ENCODE measurements at regions not wholly inside any gene's neighbourhood (a gene's known extent, or its start where the extent isn't known, plus 50 kb on each side); places are given as distances from the start of the nearest gene placed in this dataset.

DNA sequence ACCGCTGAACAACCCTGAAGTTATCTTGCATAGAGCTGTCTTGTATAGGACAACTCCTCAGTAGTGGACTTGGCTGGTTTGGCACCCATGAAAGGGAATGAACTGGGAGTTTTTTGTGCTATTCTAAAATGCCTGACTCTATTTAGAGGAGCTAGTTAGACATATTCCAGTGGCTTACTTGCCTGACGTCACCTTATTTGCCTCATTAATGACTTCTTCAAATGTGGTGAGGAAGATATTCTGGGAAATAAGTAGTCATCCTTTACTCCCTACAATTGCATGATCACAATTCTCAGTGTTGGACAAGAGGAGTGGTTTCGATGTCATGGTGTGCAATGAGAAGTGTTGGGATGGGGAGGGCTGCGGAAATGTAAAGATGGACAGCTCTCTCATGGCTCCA is 509.2 kb upstream of the MDFIC2 start:
- Mint-ChIP-seq H3K27ac (no peak overlapping the region), H3K27me3 (ENCODE audit: low read depth in 3 of 3) (no peaks in the 10 kb centered on the region), H3K4me3 (no peak overlapping the region), H3K36me3 (no peaks in the 10 kb centered on the region), H3K4me1 (no peaks in the 10 kb centered on the region), H3K9me3 (peaks cover 0 to 7% (median 3%) of the 10 kb centered on the region in 7 donors)
- H3K4me3 ChIP-seq (replicated peaks in 1 of 3; ENCODE audit: low read depth in 2 of 3, low read length in 3 of 3) = no peak overlapping the region
- peaks cover 0 to 6% of the 10 kb centered on the region in 2 donors for H3K9me3 ChIP-seq (replicated peaks in 1 of 2; ENCODE audit: control insufficient read depth in 1 of 2, insufficient read depth in 1 of 2, low read length in 2 of 2)
- H2AFZ ChIP-seq (ENCODE audit: insufficient read depth, low read depth, low read length, poor library complexity, severe bottlenecking) = no peak overlapping the region
- H3K9ac ChIP-seq (ENCODE audit: insufficient read depth, low read length, poor library complexity, severe bottlenecking) = no peak overlapping the region
- no peak for DNase-seq
- no peaks in the 10 kb centered on the region for H3K36me3 ChIP-seq (replicated peaks in 1 of 2; ENCODE audit: control insufficient read depth in 1 of 2, insufficient read depth in 2 of 2, low read length in 2 of 2)
- no peaks in the 10 kb centered on the region for H4K20me1 ChIP-seq (ENCODE audit: insufficient read depth, low read length)
- H3K4me2 ChIP-seq (replicated peaks; ENCODE audit: extremely low read depth, low read length, poor library complexity, severe bottlenecking) = no peak overlapping the region
- H3K79me2 ChIP-seq (ENCODE audit: insufficient read depth, low read length) = no peaks in the 10 kb centered on the region
- WGBS (ENCODE audit: insufficient coverage) = 83% methylated on average over 1 of the region's 4 CpGs
- no peaks in the 10 kb centered on the region for H3K27me3 ChIP-seq (ENCODE audit: control insufficient read depth in 2 of 2, insufficient read depth in 2 of 2, low read length in 2 of 2)
- TF ChIP-seq, protein P1, sequence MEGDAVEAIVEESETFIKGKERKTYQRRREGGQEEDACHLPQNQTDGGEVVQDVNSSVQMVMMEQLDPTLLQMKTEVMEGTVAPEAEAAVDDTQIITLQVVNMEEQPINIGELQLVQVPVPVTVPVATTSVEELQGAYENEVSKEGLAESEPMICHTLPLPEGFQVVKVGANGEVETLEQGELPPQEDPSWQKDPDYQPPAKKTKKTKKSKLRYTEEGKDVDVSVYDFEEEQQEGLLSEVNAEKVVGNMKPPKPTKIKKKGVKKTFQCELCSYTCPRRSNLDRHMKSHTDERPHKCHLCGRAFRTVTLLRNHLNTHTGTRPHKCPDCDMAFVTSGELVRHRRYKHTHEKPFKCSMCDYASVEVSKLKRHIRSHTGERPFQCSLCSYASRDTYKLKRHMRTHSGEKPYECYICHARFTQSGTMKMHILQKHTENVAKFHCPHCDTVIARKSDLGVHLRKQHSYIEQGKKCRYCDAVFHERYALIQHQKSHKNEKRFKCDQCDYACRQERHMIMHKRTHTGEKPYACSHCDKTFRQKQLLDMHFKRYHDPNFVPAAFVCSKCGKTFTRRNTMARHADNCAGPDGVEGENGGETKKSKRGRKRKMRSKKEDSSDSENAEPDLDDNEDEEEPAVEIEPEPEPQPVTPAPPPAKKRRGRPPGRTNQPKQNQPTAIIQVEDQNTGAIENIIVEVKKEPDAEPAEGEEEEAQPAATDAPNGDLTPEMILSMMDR (IDR thresholded peaks at IDR 0.05) = no peak
- intact Hi-C loops (cut with micrococcal nuclease) = no loop called here
- no peak overlapping the region for H3K27ac ChIP-seq (ENCODE audit: low read depth in 1 of 2, low read length in 2 of 2)
- H3K4me1 ChIP-seq (ENCODE audit: control insufficient read depth in 1 of 2, insufficient read depth in 2 of 2, low read length in 2 of 2) = no peaks in the 10 kb centered on the region

DNA sequence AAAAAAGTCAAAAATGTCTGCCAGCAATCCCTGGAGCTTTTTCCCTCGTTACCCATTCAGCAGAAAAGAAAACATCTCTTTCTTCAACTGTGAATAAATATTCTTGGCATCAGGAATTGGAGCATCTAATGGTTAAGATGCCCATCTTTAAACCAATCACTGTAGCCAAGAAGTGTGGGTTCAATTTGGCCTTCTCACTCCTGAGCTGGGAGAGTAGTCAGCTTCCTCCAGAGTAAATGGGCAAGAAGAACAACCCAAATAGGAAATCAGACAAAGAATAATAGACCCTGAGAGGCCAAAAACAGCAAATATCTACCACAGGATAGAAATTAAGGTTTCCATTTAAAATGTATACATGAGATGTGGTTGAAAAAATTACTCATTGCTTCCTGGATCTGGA is 508.0 kb upstream of the MDFIC2 start:
- no peak overlapping the region for H3K4me3 ChIP-seq (replicated peaks in 1 of 3; ENCODE audit: low read depth in 2 of 3, low read length in 3 of 3)
- Mint-ChIP-seq H3K4me1 (no peaks in the 10 kb centered on the region), H3K27me3 (ENCODE audit: low read depth in 3 of 3) (no peaks in the 10 kb centered on the region), H3K9me3 (peaks cover 0 to 7% (median 5%) of the 10 kb centered on the region in 7 donors), H3K4me3 (no peak overlapping the region), H3K27ac (no peak overlapping the region), H3K36me3 (no peaks in the 10 kb centered on the region)
- no peak overlapping the region for H3K4me2 ChIP-seq (replicated peaks; ENCODE audit: extremely low read depth, low read length, poor library complexity, severe bottlenecking)
- no peaks in the 10 kb centered on the region for H3K4me1 ChIP-seq (ENCODE audit: control insufficient read depth in 1 of 2, insufficient read depth in 2 of 2, low read length in 2 of 2)
- WGBS (ENCODE audit: insufficient coverage) = no CpG with 5 or more reads among the region's 1 CpG
- intact Hi-C loops (cut with micrococcal nuclease) = no loop called here
- no peaks in the 10 kb centered on the region for H3K27me3 ChIP-seq (ENCODE audit: control insufficient read depth in 2 of 2, insufficient read depth in 2 of 2, low read length in 2 of 2)
- H2AFZ ChIP-seq (ENCODE audit: insufficient read depth, low read depth, low read length, poor library complexity, severe bottlenecking) = no peak overlapping the region
- peaks cover 0 to 10% of the 10 kb centered on the region in 2 donors for H3K9me3 ChIP-seq (replicated peaks in 1 of 2; ENCODE audit: control insufficient read depth in 1 of 2, insufficient read depth in 1 of 2, low read length in 2 of 2)
- no peaks in the 10 kb centered on the region for H4K20me1 ChIP-seq (ENCODE audit: insufficient read depth, low read length)
- H3K36me3 ChIP-seq (replicated peaks in 1 of 2; ENCODE audit: control insufficient read depth in 1 of 2, insufficient read depth in 2 of 2, low read length in 2 of 2) = no peaks in the 10 kb centered on the region
- no peak overlapping the region for H3K27ac ChIP-seq (ENCODE audit: low read depth in 1 of 2, low read length in 2 of 2)
- TF ChIP-seq, protein P1 (IDR thresholded peaks at IDR 0.05) = no peak
- H3K9ac ChIP-seq (ENCODE audit: insufficient read depth, low read length, poor library complexity, severe bottlenecking) = no peak overlapping the region
- H3K79me2 ChIP-seq (ENCODE audit: insufficient read depth, low read length) = no peaks in the 10 kb centered on the region
- DNase-seq = no peak
